ENCODE measurements at regions not wholly inside any gene's neighbourhood (a gene's known extent, or its start where the extent isn't known, plus 50 kb on each side); places are given as distances from the start of the nearest gene placed in this dataset.

DNA sequence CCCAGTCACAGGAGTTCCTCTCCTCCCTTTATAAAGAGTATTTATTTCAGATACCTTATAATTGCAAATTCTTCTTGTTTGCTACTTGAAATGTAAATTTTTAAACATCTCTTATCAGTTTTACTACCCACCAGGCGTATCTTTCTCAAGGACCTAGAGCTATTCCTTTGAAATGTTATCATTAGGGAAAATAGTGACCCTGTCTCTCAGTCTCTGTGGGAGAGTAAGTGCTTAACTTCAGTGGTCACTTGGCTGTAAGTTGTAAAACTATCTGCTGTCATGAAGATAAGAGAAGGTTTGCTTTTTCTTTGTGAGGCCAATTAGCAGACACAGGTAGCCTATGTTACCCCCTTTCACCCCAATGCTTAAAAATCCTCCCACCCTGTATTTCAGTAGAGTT, 241.6 kb downstream of the TACR3 start:
- no peaks in the 10 kb centered on the region for H3K36me3 ChIP-seq (ENCODE audit: insufficient read depth, low read length)
- no peak overlapping the region for H3K4me3 ChIP-seq (ENCODE audit: low read depth, low read length, poor library complexity, severe bottlenecking)
- no peaks in the 10 kb centered on the region for H3K9me2 ChIP-seq (ENCODE audit: low read depth, low read length)
- H3K9ac ChIP-seq (ENCODE audit: low read length), result no peak overlapping the region
- no peaks in the 10 kb centered on the region for H4K20me1 ChIP-seq (ENCODE audit: insufficient read depth, low read length)
- no peak overlapping the region for H3K4me2 ChIP-seq (ENCODE audit: low read length)
- H2AFZ ChIP-seq (ENCODE audit: low read length), result no peak overlapping the region
- H3K9me3 ChIP-seq (ENCODE audit: low read length), result no peaks in the 10 kb centered on the region
- H3F3A ChIP-seq (ENCODE audit: insufficient read depth, low read length), result no peaks in the 10 kb centered on the region
- no peaks in the 10 kb centered on the region for H3K4me1 ChIP-seq (ENCODE audit: insufficient read depth, low read length, severe bottlenecking)
- TF ChIP-seq EZH2 (IDR thresholded peaks at IDR 0.05; ENCODE audit: borderline replicate concordance, low read length), result no peak
- no peak for TF ChIP-seq CTCF (IDR thresholded peaks at IDR 0.05; ENCODE audit: low read length)
- H3K27me3 ChIP-seq (ENCODE audit: insufficient read depth, low read length), result no peaks in the 10 kb centered on the region
- no peak overlapping the region for H3K27ac ChIP-seq (ENCODE audit: low read depth, low read length, poor library complexity, severe bottlenecking)
- no peaks in the 10 kb centered on the region for H3K79me2 ChIP-seq (ENCODE audit: insufficient read depth, low read length)

- TF ChIP-seq CTCF (IDR thresholded peaks at IDR 0.05; ENCODE audit: low read length) (no peak), EZH2 (IDR thresholded peaks at IDR 0.05; ENCODE audit: borderline replicate concordance, low read length) (no peak)
Measured at GRCh38 chr4:103457566-103457965, 259.4 kb upstream of the CENPE start.

DNA sequence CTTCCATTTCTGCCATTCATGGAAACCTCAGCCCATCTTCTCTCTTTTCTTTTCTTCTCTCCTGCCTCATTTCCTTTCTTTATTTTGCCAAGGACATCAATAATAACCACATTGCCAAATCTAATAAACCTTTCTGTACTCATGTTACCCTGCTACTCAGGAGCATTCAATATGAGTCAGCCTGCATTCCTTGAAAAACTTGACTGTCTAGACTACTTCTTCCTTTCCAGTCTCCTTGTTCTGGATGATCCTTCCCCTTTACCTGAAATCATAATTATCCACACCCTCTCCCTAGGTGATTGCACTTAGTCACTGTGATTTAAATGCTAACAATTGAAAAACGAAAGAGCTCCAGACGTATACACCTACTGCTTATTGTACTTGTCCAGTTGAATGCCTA, 253.2 kb upstream of the CENPE start:
- H4K20me1 ChIP-seq (ENCODE audit: insufficient read depth, low read length), result no peaks in the 10 kb centered on the region
- no peak overlapping the region for H2AFZ ChIP-seq (ENCODE audit: low read length)
- H3K4me2 ChIP-seq (ENCODE audit: low read length), result no peak overlapping the region
- H3K4me3 ChIP-seq (ENCODE audit: low read depth, low read length, poor library complexity, severe bottlenecking), result no peak overlapping the region
- no peaks in the 10 kb centered on the region for H3K36me3 ChIP-seq (ENCODE audit: insufficient read depth, low read length)
- H3K27me3 ChIP-seq (ENCODE audit: insufficient read depth, low read length), result no peaks in the 10 kb centered on the region
- H3K9me2 ChIP-seq (ENCODE audit: low read depth, low read length), result no peaks in the 10 kb centered on the region
- H3K9ac ChIP-seq (ENCODE audit: low read length), result no peak overlapping the region
- H3F3A ChIP-seq (ENCODE audit: insufficient read depth, low read length), result no peaks in the 10 kb centered on the region
- no peaks in the 10 kb centered on the region for H3K4me1 ChIP-seq (ENCODE audit: insufficient read depth, low read length, severe bottlenecking)
- TF ChIP-seq EZH2 (IDR thresholded peaks at IDR 0.05; ENCODE audit: borderline replicate concordance, low read length) (no peak), CTCF (IDR thresholded peaks at IDR 0.05; ENCODE audit: low read length) (no peak)
- no peaks in the 10 kb centered on the region for H3K9me3 ChIP-seq (ENCODE audit: low read length)
- H3K79me2 ChIP-seq (ENCODE audit: insufficient read depth, low read length), result no peaks in the 10 kb centered on the region
- H3K27ac ChIP-seq (ENCODE audit: low read depth, low read length, poor library complexity, severe bottlenecking), result no peak overlapping the region

More at GRCh38 chr4:103457566-103457965, 259.4 kb upstream of the CENPE start:
- H3F3A ChIP-seq (ENCODE audit: insufficient read depth, low read length), result no peaks in the 10 kb centered on the region
- H3K36me3 ChIP-seq (ENCODE audit: insufficient read depth, low read length), result no peaks in the 10 kb centered on the region
- H3K27me3 ChIP-seq (ENCODE audit: insufficient read depth, low read length), result no peaks in the 10 kb centered on the region
- H3K9me3 ChIP-seq (ENCODE audit: low read length), result no peaks in the 10 kb centered on the region
- no peak overlapping the region for H3K4me2 ChIP-seq (ENCODE audit: low read length)
- no peak overlapping the region for H2AFZ ChIP-seq (ENCODE audit: low read length)
- no peaks in the 10 kb centered on the region for H3K4me1 ChIP-seq (ENCODE audit: insufficient read depth, low read length, severe bottlenecking)
- H3K9me2 ChIP-seq (ENCODE audit: low read depth, low read length), result no peaks in the 10 kb centered on the region
- H4K20me1 ChIP-seq (ENCODE audit: insufficient read depth, low read length), result no peaks in the 10 kb centered on the region
- no peak overlapping the region for H3K4me3 ChIP-seq (ENCODE audit: low read depth, low read length, poor library complexity, severe bottlenecking)
- H3K79me2 ChIP-seq (ENCODE audit: insufficient read depth, low read length), result no peaks in the 10 kb centered on the region
- H3K27ac ChIP-seq (ENCODE audit: low read depth, low read length, poor library complexity, severe bottlenecking), result no peak overlapping the region
- no peak overlapping the region for H3K9ac ChIP-seq (ENCODE audit: low read length)

Data from OCI-LY1 (cell line).